Lung microvascular endothelial cell (primary cell): ENCODE measurements at regions not wholly inside any gene's neighbourhood (a gene's known extent, or its start where the extent isn't known, plus 50 kb on each side); places are given as distances from the start of the nearest gene placed in this dataset.

ENCODE experiments used
- DNase-seq, 2 donors: peaks; one replicate each; pipeline versions ENCODE4 v3.0.0 to v3.0.0-alpha.2; 2010; ENCODE audit warnings: low read depth in 2 of 2

- DNase-seq, result no peak
Measured at GRCh38 chr7:35339811-35340210, 85.9 kb upstream of the TBX20 start.

- no peak for DNase-seq
Measured at GRCh38 chr7:35336444-35336843, 82.5 kb upstream of the TBX20 start.

GRCh38 chr7:35334506-35334905 lies 80.6 kb upstream of the TBX20 start:
- no peak for DNase-seq

GRCh38 chr7:35333265-35333664 lies 79.4 kb upstream of the TBX20 start:
- DNase-seq, result no peak

- DNase-seq, result no peak
Measured at GRCh38 chr7:35331730-35332678, 78.1 kb upstream of the TBX20 start.

GRCh38 chr7:35329026-35329425 lies 75.1 kb upstream of the TBX20 start:
- no peak for DNase-seq

GRCh38 chr7:35319606-35320005 lies 65.7 kb upstream of the TBX20 start:
- DNase-seq, result no peak

- no peak for DNase-seq
Measured at GRCh38 chr7:35316549-35316948, 62.6 kb upstream of the TBX20 start.

- no peak for DNase-seq
Measured at GRCh38 chr7:35315517-35315916, 61.6 kb upstream of the TBX20 start.

- no peak for DNase-seq
Measured at GRCh38 chr7:35314354-35314753, 60.5 kb upstream of the TBX20 start.

- no peak for DNase-seq
Measured at GRCh38 chr7:35313575-35313974, 59.7 kb upstream of the TBX20 start.
